GM04503 (cell line): ENCODE measurements at regions not wholly inside any gene's neighbourhood (a gene's known extent, or its start where the extent isn't known, plus 50 kb on each side); places are given as distances from the start of the nearest gene placed in this dataset.

Experiments used
- DNase-seq: peaks from one replicate; pipeline ENCODE4 v3.0.0-alpha.2; 2012; ENCODE audit warnings: low read depth

GRCh38 chr5:74257645-74258313 lies 382.7 kb downstream of the ENC1 start:
- DNase-seq, result no peak

GRCh38 chr5:74257060-74257527 lies 383.4 kb downstream of the ENC1 start:
- DNase-seq, result no peak

- no peak for DNase-seq
Observed at GRCh38 chr5:74255692-74256392, 384.7 kb downstream of the ENC1 start.

DNA sequence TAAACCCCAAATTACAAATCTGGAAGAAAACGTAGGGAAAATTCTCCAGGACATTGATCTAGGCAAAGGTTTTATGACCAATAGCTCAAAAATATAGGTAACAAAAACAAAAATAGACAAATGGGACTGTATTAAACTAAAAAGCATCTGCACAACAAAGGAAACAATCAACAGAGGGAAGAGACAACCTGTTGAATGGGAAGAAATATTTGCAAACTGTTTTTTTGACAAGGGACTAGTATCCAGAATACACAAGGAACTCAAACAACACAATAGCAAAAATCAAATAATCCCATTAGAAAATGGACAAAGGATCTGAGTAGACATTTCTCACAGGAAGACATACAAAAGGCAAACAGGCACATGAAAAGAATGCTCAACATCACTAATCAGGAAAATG lies 386.3 kb downstream of the ENC1 start:
- no peak for DNase-seq

DNA sequence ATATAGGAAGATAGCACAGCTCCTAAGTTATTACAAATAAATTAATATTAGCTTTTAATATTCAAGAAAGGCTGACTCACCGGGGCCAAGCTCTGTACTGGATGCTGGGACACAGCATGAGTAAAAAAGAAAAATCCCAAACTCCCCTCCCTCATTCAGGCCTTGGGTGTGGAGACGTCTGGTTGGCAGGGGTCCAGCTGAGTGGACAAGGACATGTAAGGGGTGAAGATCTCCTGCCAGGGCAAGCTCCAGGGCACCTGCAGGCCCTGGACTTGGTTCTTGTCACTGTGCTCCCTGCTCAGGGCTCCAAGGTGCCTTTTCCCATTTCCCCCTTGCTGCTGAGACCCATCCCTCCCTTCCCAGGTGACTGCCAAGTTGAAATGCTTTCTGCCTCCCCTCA lies 388.5 kb downstream of the ENC1 start:
- no peak for DNase-seq

GRCh38 chr5:74251141-74252035 lies 389.1 kb downstream of the ENC1 start:
- peak; percentile 96 for DNase-seq

DNA sequence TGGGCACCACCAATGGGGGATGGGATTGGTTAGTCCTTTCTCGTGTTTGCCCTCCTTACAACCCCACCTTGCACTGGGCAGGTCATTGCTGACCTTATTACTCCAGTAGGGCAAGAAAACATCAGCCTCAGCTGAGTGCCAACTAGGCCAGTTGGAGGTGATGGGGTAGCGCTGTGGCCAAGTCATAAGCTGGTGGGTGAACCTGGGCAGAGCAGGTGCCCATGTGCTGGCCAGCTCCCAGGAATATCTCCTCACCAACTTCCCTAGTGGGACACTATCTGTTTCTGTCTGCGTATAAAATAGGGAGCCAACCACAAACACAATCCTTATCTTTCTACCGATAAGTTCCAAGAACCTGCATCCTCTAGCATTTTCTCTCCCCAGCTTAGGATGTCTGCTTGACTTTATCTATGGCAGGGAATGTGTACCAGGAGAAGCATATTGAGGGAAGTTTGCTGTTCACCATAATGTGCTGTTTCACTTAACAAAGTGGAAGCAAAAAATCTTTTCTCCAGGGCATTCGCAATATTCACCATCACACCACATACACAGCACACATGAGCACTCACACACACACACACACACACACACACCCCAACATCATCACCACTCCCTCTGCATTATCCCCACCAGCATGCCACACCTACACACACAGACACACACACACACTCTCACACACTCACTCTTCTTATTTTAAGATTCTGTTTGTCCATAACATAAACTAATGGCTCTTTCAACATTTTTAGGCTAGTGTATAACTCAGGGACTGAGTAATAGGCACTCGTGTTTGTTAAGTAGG lies 390.0 kb downstream of the ENC1 start:
- DNase-seq, result no peak

- DNase-seq, result no peak
Observed at GRCh38 chr5:74248576-74248975, 392.0 kb downstream of the ENC1 start.

DNA sequence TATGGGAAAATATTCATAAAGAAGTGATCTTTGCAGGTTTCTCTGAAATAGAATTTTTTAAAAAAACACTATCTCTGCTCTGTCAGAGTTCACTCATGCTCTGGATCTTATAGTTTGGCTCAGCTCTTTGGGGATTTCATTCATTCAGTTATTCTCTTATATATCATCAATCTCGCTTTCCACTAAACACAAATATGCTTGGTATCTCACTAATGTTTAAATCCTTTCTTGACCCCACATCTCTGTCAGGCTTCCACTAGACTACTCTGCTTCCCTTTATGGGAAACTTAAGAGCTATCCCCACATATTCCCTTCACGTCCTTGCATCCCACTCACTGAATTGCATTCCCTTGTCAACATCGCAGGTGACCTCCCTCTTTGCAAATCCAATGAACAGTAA lies 396.1 kb downstream of the ENC1 start:
- no peak for DNase-seq

DNA sequence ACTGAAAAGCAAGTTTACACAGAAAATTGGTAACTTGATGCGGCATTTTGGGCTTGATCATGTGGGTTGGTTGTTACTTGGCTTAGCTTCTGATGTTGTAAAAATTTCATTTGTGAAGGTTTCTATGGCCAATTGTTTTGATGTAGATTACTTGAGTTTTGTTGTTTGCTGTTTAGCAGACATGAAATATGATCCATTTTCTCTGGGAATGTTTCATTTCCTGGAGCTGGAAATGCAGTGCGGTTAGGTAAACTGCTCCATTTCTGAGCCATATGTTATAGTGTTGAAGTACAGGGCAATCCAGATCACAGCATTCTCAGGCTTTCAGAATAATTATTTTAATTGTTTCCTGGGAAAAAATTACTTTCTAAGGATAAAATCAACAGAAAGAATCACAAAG lies 396.9 kb downstream of the ENC1 start:
- DNase-seq, result no peak

DNA sequence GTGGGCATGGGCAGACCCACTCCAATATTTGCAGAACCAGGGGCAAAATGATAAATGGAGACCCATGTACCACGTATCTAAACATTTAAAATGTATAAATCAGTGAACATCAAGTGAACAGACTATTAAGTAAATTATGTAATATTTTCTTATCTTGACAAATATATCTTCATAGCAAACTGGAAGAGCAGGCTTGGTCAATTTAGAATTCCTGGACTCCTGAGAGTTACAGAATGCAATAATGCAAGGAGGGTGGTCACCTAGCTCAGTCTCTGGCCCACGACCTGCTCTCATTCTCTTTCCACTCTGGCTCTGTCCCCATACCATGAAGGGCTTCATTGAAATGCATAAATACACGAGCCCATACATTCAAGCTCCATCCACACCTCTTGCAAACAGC lies 398.0 kb downstream of the ENC1 start:
- no peak for DNase-seq

- DNase-seq, result no peak
Observed at GRCh38 chr5:74241751-74242140, 398.8 kb downstream of the ENC1 start.

- no peak for DNase-seq
Observed at GRCh38 chr5:74240783-74241750, 399.5 kb downstream of the ENC1 start.

GRCh38 chr5:74239261-74239660 lies 401.3 kb downstream of the ENC1 start:
- no peak for DNase-seq

DNA sequence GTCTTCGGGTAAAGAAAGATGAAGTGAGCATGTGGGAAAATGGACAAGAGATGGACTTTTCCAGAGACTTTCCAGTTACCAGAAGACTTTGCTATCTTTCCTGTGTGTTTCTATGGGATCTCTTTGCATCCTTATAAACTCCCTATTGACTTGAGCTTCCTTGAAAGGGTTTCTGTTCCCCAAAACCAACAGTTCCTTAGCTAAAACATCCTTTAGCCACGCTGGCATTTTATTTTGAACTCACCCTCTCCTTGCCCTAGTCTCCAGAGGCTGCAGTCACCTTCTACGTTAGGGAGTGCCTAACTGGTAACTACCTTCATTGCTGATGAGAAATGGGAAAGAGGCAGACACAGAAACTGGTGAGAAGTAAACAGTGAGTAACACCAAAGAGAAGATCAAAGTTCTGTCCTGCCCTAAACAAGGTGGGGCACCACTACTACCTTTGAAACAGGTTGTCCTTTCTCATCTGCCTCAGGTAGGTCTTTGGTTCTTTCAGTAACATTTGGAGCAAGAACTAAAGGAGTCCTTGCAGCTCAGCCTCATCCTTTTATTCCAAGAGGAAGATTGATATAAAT lies 402.9 kb downstream of the ENC1 start:
- no peak for DNase-seq

DNA sequence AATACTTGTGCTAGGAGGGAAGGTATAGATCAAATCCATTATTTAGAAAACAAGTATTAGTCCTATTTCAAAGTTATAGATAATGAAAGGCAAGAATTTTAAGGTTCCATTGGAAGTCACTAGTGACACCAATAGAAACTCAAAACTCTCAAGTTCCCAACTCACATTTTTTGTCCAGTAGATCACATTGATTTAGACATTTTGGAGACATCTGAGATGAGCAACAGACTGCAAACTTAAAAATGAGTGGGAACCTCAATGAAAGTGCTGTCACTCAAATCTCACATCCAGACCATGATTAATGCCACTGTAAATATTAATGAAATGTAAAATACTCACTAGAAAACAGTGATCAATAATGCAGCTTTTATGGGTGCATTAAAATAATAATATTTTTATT lies 405.0 kb downstream of the ENC1 start:
- DNase-seq, result no peak

DNA sequence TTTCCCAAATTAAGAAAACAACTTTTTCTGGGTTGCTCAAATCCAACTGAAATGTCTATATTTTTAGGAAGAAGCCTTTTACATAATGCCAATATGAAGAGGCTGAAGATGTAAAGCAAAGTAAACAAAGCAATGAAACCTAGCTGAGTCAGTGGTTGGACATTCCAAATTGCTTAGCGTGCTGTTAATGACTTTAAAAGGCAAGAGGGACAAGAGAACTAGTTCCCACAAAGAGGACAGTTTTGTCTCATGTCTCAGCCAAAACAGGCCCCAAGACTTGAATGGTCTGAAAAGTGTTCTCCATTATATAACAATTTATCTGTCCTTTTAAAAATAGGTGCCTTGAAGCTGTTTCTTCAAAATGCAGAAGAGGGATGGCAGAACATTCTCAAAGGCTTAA lies 407.0 kb downstream of the ENC1 start:
- DNase-seq, result peak; percentile 64

DNA sequence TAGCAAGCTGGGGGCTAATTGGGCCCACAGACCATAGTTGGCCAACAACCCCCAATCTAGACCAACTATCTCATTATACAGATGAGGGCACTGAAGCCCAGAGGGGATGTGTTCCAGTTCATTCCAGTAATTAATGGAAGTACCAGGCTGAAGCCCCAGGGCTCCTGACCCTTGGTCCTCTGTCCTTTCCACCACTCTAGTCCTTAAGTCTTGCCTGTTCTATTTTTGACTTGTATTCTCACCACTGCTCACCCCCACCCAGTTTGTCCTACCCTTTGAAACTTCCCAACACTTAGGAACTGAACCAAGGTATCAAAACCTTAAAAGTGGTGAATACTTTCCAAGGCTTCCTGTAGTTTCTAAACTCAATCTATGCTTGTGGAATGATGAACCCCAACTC lies 407.4 kb downstream of the ENC1 start:
- DNase-seq, result no peak

DNA sequence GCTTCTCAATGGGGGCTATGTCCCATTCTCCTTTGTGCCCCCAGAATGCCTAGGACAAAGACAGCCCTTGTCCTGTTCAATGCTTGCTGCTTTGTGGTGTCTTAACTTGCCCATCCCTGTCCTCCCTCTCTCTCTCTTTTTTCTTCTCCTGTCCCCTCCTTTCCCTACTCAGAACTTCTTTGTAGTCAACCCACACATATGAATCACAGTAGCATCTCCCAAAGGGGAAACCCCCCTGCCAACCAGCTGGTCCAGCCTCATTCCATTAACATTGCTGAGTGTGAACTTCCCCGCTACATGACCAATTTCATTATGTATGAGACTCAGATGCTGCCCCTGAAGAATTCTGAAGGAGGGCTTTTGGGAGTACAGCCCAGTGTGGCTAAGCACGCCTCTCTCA lies 408.3 kb downstream of the ENC1 start:
- DNase-seq, result peak; percentile 75

- no peak for DNase-seq
Observed at GRCh38 chr5:74231697-74232096, 408.8 kb downstream of the ENC1 start.
